K562 (cell line): ENCODE measurements at regions not wholly inside any gene's neighbourhood (a gene's known extent, or its start where the extent isn't known, plus 50 kb on each side); places are given as distances from the start of the nearest gene placed in this dataset.

Experiments used
- ATAC-seq: fragments of 200-7000 bp; cut with Tn5 transposase; 3 replicates; pipeline ENCODE4 v1.9.1; 2020; ENCODE audit warnings: moderate library complexity
- BruUV-seq: library from RNA; stranded (reverse); fragments of 400-500 nt; replicated peaks from 2 replicates; lab custom pipeline; 2021; lab: Mats Ljungman, UMichigan
- CTCF ChIA-PET: fragments of 300-600 bp; formaldehyde crosslinking; extraction: SDS; loops from one replicate; lab custom pipeline; 2021; ENCODE audit warnings: low intra/inter-chr PET ratio; lab: Yijun Ruan, JAX
- POLR2A ChIA-PET: fragments of 300-600, 350-650 bp; sonication (Branson Sonifier 250); formaldehyde crosslinking; extraction: SDS; loops from one replicate; lab custom pipeline; 2021; ENCODE audit warnings: antibody characterized with exemption, inconsistent platforms; lab: Yijun Ruan, JAX
- DNase-seq, 4 experiments: peaks; one replicate each; pipeline versions ENCODE4 v3.0.0 to v3.0.0-alpha.2; 2011 to 2018; ENCODE audit warnings: low spot score in 3 of 4, mixed read lengths in 3 of 4; ENCODE audit errors: extremely low read depth in 1 of 4
- FAIRE-seq: peaks from 2 replicates; lab custom pipeline; 2011; peaks lifted over from hg19 to GRCh38; lab: Jason Lieb, UNC
- H2AFZ ChIP-seq: 2 replicates; pipeline ENCODE4 v1.6.0; 2011; ENCODE audit warnings: low read depth, low read length, control low read depth, inconsistent platforms
- H3K27ac ChIP-seq: fragments of 200-600 bp; 3 replicates; pipeline ENCODE4 v1.8.0; 2011; ENCODE audit warnings: low read depth, mild to moderate bottlenecking, control low read depth, inconsistent platforms, low read length, moderate library complexity, mixed read lengths; ENCODE audit errors: extremely low read depth
- H3K27me3 ChIP-seq, 2 experiments: fragments of 300-600 bp in 1 of 2; 2 replicates in 1 of 2; 3 replicates in 1 of 2; pipeline versions ENCODE4 v1.6.0 to v1.8.0; 2011; ENCODE audit warnings: inconsistent platforms in 2 of 2, low read length in 2 of 2, mild to moderate bottlenecking in 1 of 2, mixed read lengths in 1 of 2, moderate library complexity in 1 of 2; ENCODE audit not compliant: control insufficient read depth in 2 of 2, insufficient read depth in 2 of 2
- H3K36me3 ChIP-seq: fragments of 300-600 bp; 3 replicates; pipeline ENCODE4 v1.8.0; 2011; ENCODE audit warnings: mild to moderate bottlenecking, low read length, inconsistent platforms; ENCODE audit not compliant: control insufficient read depth, insufficient read depth
- H3K4me1 ChIP-seq, 2 experiments: fragments of 200-600 bp in 1 of 2; replicated peaks in 1 of 2; 2 replicates in 1 of 2; 3 replicates in 1 of 2; pipeline versions ENCODE4 v1.5.1 to v1.8.0; 2011; ENCODE audit warnings: inconsistent platforms in 2 of 2, low read length in 2 of 2, mild to moderate bottlenecking in 1 of 2, mixed read lengths in 1 of 2, moderate library complexity in 1 of 2; ENCODE audit not compliant: control insufficient read depth in 2 of 2, insufficient read depth in 2 of 2
- H3K4me2 ChIP-seq: 2 replicates; pipeline ENCODE4 v1.6.1; 2011; ENCODE audit warnings: low read length, control low read depth, inconsistent platforms, mixed read lengths; ENCODE audit not compliant: insufficient read depth
- H3K4me3 ChIP-seq: fragments of 200-600 bp; sonication (generic), shearing (Covaris generic); 2 replicates; pipeline ENCODE4 v1.5.1; 2016; ENCODE audit warnings: control low read depth, inconsistent platforms
- H3K79me2 ChIP-seq: fragments of 200-600 bp; 3 replicates; pipeline ENCODE4 v1.8.0; 2011; ENCODE audit warnings: low read length, inconsistent platforms; ENCODE audit not compliant: control insufficient read depth, insufficient read depth
- H3K9ac ChIP-seq, 2 experiments: 2 replicates each; pipeline versions ENCODE4 v1.6.0 to v1.6.1; 2011; ENCODE audit warnings: low read depth in 2 of 2, low read length in 2 of 2, control low read depth in 1 of 2, inconsistent platforms in 1 of 2, mild to moderate bottlenecking in 1 of 2, mixed read lengths in 1 of 2; ENCODE audit not compliant: insufficient read depth in 1 of 2
- H3K9me1 ChIP-seq: one replicate; pipeline ENCODE4 v1.6.0; 2011; ENCODE audit warnings: inconsistent platforms, mild to moderate bottlenecking, low read length, moderate library complexity; ENCODE audit not compliant: control insufficient read depth, insufficient read depth
- H3K9me3 ChIP-seq: replicated peaks from 2 replicates; pipeline ENCODE4 v1.5.1; 2011; ENCODE audit warnings: low read depth, low read length, inconsistent platforms; ENCODE audit not compliant: control insufficient read depth, insufficient read depth
- H4K20me1 ChIP-seq: replicated peaks from 2 replicates; pipeline ENCODE4 v1.6.1; 2011; ENCODE audit warnings: low read length, inconsistent platforms, mixed read lengths; ENCODE audit not compliant: control insufficient read depth, insufficient read depth
- ATF1 ChIP-seq, 2 experiments: fragments of 450-650 bp in 1 of 2; IDR thresholded peaks; 2 replicates each; pipeline ENCODE4 v1.6.1; 2016; ENCODE audit warnings: missing compliant biosample characterization in 1 of 2, missing genetic modification characterization in 1 of 2
- ATF7 ChIP-seq: fragments of 450-650 bp; IDR thresholded peaks from 2 replicates; pipeline ENCODE4 v1.7.1; 2014; ENCODE audit warnings: mild to moderate bottlenecking, moderate library complexity
- FIP1L1 ChIP-seq: fragments of 200-400 bp; formaldehyde crosslinking; IDR thresholded peaks from 2 replicates; pipeline ENCODE4 v1.6.1; 2018; ENCODE audit warnings: mild to moderate bottlenecking, low read depth, low read length; ENCODE audit not compliant: poor library complexity, severe bottlenecking
- GTF2E2 ChIP-seq: fragments of 200-800 bp; sonication (Bioruptor generic); IDR thresholded peaks from 2 replicates; pipeline ENCODE4 v1.6.1; 2016; ENCODE audit warnings: missing genetic modification characterization, missing compliant biosample characterization
- WGBS: fragments of 100-300 bp; shearing (Covaris generic); methylation state at CpG from one replicate; pipeline ENCODE4 v1.1.6; 2016; ENCODE audit warnings: low coverage, mixed read lengths; ENCODE audit not compliant: insufficient coverage; ENCODE audit errors: missing lambda C conversion rate; 5-methylcytosine and 5-hydroxymethylcytosine counted together
- in situ Hi-C: fragments of 300-500 bp; cut with MboI; formaldehyde crosslinking; loops from 4 replicates; pipeline ENCODE4 v1.15.0; 2018; ENCODE audit warnings: inconsistent platforms, mixed read lengths
- intact Hi-C: fragments of 100-400 bp; cut with micrococcal nuclease; formaldehyde crosslinking; loops from 2 replicates; pipeline ENCODE4 v1.14.2; 2022
- TF ChIP-seq, protein P1 (sequence below): fragments of 250-450 bp; sonication (Bioruptor Pico); IDR thresholded peaks from 2 replicates; pipeline ENCODE4 v1.4.0; 2020

DNA sequence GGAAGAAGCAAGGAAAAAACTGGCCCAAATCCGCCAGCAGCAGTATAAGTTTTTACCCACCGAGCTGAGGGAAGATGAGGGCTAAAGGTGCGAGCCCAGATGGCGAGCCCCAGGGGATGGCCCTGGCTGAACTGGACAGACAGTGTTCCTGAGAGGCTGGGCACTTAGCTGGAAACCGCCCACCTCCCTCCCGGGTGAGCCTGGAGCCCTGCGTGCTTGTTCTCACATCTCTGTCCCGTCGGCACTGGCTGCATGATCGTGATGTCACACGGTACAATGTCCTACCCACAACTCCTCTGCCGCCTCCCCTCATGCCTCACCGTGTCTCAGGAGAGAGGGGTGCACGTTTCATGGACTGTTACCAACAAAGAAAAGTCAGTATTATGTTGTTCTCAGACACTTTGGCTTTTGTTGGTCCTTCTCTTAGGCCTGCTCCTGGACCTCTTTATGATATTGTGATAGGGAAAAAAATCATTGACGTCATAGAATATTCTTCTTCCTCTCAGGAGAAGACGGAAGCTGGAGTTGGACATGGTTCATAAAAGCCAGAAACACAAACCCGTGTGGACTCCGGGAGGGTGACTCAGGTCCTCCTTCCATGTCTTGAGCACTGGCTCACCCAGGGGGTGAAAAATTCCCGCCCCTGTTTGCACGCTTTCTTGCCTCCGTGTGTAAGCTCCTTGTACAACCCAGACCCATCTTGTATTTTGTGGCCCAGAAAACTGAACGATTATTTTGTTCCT is 201.8 kb upstream of the TPM1 start:
- in situ Hi-C loops = loop anchor here (25.0 kb wide), 1 partner anchor 572 kb away; no protein-coding TSS in a partner anchor
- H3K36me3 ChIP-seq = no peaks in the 10 kb centered on the region
- H3K4me3 ChIP-seq = no peak overlapping the region
- H3K4me1 ChIP-seq = no peaks in the 10 kb centered on the region
- no peaks in the 10 kb centered on the region for H3K79me2 ChIP-seq
- no peak overlapping the region for H3K4me2 ChIP-seq
- TF ChIP-seq GTF2E2 (tag) (no peak), ATF1 (CRISPR knock-in tag; IDR thresholded peaks at IDR 0.05) (no peak), ATF1 (tag; IDR thresholded peaks at IDR 0.05) (peak; percentile 55), ATF7 (peak; percentile 21; the same call in 1 of the 2 replicates), FIP1L1 (no peak)
- TF ChIP-seq, protein P1, sequence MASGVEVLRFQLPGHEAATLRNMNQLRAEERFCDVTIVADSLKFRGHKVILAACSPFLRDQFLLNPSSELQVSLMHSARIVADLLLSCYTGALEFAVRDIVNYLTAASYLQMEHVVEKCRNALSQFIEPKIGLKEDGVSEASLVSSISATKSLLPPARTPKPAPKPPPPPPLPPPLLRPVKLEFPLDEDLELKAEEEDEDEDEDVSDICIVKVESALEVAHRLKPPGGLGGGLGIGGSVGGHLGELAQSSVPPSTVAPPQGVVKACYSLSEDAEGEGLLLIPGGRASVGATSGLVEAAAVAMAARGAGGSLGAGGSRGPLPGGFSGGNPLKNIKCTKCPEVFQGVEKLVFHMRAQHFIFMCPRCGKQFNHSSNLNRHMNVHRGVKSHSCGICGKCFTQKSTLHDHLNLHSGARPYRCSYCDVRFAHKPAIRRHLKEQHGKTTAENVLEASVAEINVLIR = no peak
- TF ChIP-seq, all 486 proteins: peak for 2
- Histone ChIP-seq H3K27me3 (peaks cover 34 to 64% of the 10 kb centered on the region in 2 experiments), H3K9me1 (no peaks in the 10 kb centered on the region), H3K27ac (no peak overlapping the region), H4K20me1 (peaks cover 4% of the 10 kb centered on the region; the same call in 1 of the 2 replicates), H3K9me3 (no peaks in the 10 kb centered on the region), H2AFZ (no peak overlapping the region), H3K9ac (no peak overlapping the region)
- ATAC-seq (no peak), DNase-seq (no peak), FAIRE-seq (no peak)
- intact Hi-C loops = no loop called here
- CTCF ChIA-PET = no interaction called here
- POLR2A ChIA-PET = interaction anchor here (0.8 kb wide), 1 partner anchor 355 kb away, joined by 3 read pairs; no protein-coding TSS in a partner anchor
- 1% methylated on average over 22 of the region's 22 CpGs for WGBS
- BruUV-seq = no TSS peak
